ENCODE measurements at regions not wholly inside any gene's neighbourhood (a gene's known extent, or its start where the extent isn't known, plus 50 kb on each side); places are given as distances from the start of the nearest gene placed in this dataset.

DNA sequence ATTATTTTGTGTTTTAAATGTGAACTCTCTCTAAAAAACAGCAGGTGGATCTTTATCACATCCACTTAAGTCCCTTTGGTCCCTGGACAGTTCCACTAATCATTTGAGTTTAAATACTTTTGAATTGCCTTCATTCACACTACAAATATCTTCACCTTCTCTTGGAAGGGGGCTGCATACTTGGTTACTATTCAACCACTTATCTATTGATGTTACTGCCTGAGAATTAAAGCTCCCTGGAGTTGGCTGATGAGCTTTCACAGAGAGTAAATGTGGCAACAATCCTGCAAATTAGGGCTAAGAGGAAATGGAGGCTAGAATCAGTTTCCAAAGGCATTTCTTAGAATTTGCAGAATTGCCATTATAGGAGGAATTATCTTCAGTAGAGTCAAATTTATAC lies 180.4 kb downstream of the ST8SIA4 start:
- no peak for TF ChIP-seq SRF (IDR thresholded peaks at IDR 0.05; ENCODE audit: low read depth, low read length)
- no peak for TF ChIP-seq SP1 (IDR thresholded peaks at IDR 0.05; ENCODE audit: low read depth, low read length)
- TF ChIP-seq, protein P1, sequence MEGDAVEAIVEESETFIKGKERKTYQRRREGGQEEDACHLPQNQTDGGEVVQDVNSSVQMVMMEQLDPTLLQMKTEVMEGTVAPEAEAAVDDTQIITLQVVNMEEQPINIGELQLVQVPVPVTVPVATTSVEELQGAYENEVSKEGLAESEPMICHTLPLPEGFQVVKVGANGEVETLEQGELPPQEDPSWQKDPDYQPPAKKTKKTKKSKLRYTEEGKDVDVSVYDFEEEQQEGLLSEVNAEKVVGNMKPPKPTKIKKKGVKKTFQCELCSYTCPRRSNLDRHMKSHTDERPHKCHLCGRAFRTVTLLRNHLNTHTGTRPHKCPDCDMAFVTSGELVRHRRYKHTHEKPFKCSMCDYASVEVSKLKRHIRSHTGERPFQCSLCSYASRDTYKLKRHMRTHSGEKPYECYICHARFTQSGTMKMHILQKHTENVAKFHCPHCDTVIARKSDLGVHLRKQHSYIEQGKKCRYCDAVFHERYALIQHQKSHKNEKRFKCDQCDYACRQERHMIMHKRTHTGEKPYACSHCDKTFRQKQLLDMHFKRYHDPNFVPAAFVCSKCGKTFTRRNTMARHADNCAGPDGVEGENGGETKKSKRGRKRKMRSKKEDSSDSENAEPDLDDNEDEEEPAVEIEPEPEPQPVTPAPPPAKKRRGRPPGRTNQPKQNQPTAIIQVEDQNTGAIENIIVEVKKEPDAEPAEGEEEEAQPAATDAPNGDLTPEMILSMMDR (IDR thresholded peaks at IDR 0.05; ENCODE audit: control extremely low read depth in 1 of 3, insufficient read depth in 1 of 3, low read depth in 1 of 3, low read length in 3 of 3), result no peak
- no peak for TF ChIP-seq CBX5 (IDR thresholded peaks at IDR 0.05; ENCODE audit: low read depth, low read length)
- TF ChIP-seq, protein P2, sequence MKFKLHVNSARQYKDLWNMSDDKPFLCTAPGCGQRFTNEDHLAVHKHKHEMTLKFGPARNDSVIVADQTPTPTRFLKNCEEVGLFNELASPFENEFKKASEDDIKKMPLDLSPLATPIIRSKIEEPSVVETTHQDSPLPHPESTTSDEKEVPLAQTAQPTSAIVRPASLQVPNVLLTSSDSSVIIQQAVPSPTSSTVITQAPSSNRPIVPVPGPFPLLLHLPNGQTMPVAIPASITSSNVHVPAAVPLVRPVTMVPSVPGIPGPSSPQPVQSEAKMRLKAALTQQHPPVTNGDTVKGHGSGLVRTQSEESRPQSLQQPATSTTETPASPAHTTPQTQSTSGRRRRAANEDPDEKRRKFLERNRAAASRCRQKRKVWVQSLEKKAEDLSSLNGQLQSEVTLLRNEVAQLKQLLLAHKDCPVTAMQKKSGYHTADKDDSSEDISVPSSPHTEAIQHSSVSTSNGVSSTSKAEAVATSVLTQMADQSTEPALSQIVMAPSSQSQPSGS (IDR thresholded peaks at IDR 0.05; ENCODE audit: low read length), result no peak
- no peak for TF ChIP-seq YY1 (IDR thresholded peaks at IDR 0.05; ENCODE audit: low read depth, low read length)
- TF ChIP-seq SUZ12 (IDR thresholded peaks at IDR 0.05; ENCODE audit: low read length), result no peak
- TF ChIP-seq JUN (IDR thresholded peaks at IDR 0.05; ENCODE audit: low read depth, low read length), result no peak
- TF ChIP-seq EZH2 (IDR thresholded peaks at IDR 0.05; ENCODE audit: low read depth, low read length, severe bottlenecking), result no peak

All from H1 (cell line).